Peyer's patch (tissue), 4 donors: ENCODE measurements at regions not wholly inside any gene's neighbourhood (a gene's known extent, or its start where the extent isn't known, plus 50 kb on each side); places are given as distances from the start of the nearest gene placed in this dataset.

Experiments
- DNase-seq, 3 donors: peaks; one replicate each; pipeline ENCODE4 v3.0.0-alpha.2; 2017 to 2019
- H3K27ac ChIP-seq, 4 donors: fragments of 200-600 bp; sonication (generic); one replicate each; pipeline ENCODE4 v1.5.1; 2016 to 2019
- H3K27me3 ChIP-seq, 2 donors: fragments of 200-600 bp; sonication (generic); one replicate each; pipeline ENCODE4 v1.5.1; 2019
- H3K36me3 ChIP-seq, 3 donors: fragments of 200-600 bp; sonication (generic); one replicate each; pipeline ENCODE4 v1.5.1; 2016 to 2019
- H3K4me1 ChIP-seq, 4 donors: fragments of 200-600 bp; sonication (generic); one replicate each; pipeline ENCODE4 v1.5.1; 2016 to 2019
- H3K4me3 ChIP-seq, 4 donors: fragments of 200-600 bp; sonication (generic); 1 replicate in 3 of 4; 2 replicates in 1 of 4; pipeline ENCODE4 v1.5.1; 2016 to 2019; ENCODE audit warnings: mild to moderate bottlenecking in 1 of 4
- H3K9me3 ChIP-seq, 4 donors: fragments of 200-600 bp; sonication (generic); one replicate each; pipeline ENCODE4 v1.5.1; 2016 to 2019; ENCODE audit warnings: mild to moderate bottlenecking in 1 of 4
- POLR2A ChIP-seq, 2 donors: fragments of 450-650 bp; IDR thresholded peaks; one replicate each; pipeline ENCODE4 v1.5.1; 2017; ENCODE audit warnings: antibody characterized with exemption in 2 of 2, mild to moderate bottlenecking in 2 of 2, moderate library complexity in 2 of 2
- TF ChIP-seq, protein P1 (sequence below), 6 experiments: fragments of 450-650 bp in 4 of 6; fragments of 200-600 bp in 2 of 6; sonication (generic) in 1 of 6; IDR thresholded peaks; one replicate each; pipeline ENCODE4 v1.5.1; 2017 to 2019; ENCODE audit warnings: antibody characterized with exemption in 6 of 6, mild to moderate bottlenecking in 3 of 6, moderate library complexity in 1 of 6

DNA sequence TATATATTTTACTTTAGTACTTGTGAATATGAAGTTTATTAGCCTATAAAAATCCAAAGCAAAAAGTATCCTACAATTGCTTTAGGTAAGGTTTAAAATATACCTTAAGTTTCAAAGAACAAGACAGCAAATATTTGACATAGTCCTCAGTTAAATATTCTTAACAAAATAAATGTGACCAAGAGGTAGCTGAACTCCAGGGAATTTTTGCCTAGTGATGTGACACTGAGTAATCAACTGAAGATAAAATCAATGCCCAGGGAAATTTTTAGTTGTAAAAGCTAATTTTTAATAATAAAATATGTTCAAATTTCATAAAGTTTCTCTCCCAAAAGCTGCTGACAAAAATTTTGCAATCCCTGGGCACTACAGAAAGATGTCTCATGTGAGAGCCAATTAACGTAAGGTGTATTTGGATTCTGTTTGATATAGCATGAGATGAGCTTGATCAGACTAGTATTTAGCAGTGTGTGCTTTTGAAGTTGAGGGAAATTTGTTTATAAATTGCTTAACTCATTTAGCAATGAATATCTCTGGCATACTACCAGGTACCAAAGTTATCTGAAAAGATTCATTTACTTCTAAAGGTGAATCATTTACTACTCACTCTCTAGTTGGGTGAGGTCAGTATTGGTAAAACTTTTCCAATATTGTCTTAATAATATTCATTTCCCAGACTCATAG is 80.2 kb upstream of the PALMD start:
- Histone ChIP-seq H3K4me3 (no peak overlapping the region), H3K36me3 (no peaks in the 10 kb centered on the region), H3K27ac (no peak overlapping the region)

DNA sequence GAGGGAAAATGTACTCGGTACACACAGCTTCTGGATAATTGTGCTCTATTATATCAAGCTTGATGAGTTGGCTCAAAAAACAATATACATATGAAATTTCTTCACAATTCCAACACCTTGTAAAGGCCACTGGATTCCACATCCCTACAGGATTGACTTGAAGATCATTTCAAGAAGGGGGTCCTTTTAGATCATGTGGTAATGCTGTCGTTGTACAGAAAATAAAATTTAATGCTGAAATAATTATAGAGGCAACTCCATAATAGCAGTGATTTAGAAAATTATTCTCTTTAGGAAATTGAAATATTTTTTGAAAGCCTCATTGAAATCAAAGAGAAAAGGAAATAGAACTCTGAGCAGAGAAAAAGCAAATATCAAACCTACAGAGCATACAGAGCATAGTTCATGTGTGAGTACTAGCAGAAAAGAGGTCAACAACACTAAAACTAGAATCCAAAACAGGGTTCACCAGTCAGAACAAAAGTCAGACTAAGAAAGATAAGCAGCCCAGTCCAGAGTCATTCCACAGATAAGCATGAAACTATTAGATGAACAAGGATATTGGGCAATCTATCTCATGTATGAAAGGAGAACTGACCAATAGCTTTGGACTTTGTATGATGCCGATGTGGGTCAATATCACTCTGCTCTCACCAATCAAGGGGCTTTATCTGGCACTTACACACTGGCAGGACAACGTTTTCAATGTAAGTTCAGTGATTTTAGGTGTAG is 79.5 kb upstream of the PALMD start:
- H3K36me3 ChIP-seq: no peaks in the 10 kb centered on the region
- no peaks in the 10 kb centered on the region for H3K27me3 ChIP-seq
- DNase-seq: no peak
- H3K27ac ChIP-seq: no peak overlapping the region
- no peak overlapping the region for H3K4me3 ChIP-seq
- H3K9me3 ChIP-seq: no peaks in the 10 kb centered on the region
- no peaks in the 10 kb centered on the region for H3K4me1 ChIP-seq
- TF ChIP-seq POLR2A (IDR thresholded peaks at IDR 0.05): no peak
- TF ChIP-seq, protein P1, sequence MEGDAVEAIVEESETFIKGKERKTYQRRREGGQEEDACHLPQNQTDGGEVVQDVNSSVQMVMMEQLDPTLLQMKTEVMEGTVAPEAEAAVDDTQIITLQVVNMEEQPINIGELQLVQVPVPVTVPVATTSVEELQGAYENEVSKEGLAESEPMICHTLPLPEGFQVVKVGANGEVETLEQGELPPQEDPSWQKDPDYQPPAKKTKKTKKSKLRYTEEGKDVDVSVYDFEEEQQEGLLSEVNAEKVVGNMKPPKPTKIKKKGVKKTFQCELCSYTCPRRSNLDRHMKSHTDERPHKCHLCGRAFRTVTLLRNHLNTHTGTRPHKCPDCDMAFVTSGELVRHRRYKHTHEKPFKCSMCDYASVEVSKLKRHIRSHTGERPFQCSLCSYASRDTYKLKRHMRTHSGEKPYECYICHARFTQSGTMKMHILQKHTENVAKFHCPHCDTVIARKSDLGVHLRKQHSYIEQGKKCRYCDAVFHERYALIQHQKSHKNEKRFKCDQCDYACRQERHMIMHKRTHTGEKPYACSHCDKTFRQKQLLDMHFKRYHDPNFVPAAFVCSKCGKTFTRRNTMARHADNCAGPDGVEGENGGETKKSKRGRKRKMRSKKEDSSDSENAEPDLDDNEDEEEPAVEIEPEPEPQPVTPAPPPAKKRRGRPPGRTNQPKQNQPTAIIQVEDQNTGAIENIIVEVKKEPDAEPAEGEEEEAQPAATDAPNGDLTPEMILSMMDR (IDR thresholded peaks at IDR 0.05): no peak

More for the DNA sequence above, 80.2 kb upstream of the PALMD start:
- Histone ChIP-seq H3K4me1 (no peaks in the 10 kb centered on the region), H3K9me3 (no peaks in the 10 kb centered on the region), H3K27me3 (no peaks in the 10 kb centered on the region)
- no peak for DNase-seq
- TF ChIP-seq POLR2A (IDR thresholded peaks at IDR 0.05): no peak
- TF ChIP-seq, protein P1 (IDR thresholded peaks at IDR 0.05): no peak

DNA sequence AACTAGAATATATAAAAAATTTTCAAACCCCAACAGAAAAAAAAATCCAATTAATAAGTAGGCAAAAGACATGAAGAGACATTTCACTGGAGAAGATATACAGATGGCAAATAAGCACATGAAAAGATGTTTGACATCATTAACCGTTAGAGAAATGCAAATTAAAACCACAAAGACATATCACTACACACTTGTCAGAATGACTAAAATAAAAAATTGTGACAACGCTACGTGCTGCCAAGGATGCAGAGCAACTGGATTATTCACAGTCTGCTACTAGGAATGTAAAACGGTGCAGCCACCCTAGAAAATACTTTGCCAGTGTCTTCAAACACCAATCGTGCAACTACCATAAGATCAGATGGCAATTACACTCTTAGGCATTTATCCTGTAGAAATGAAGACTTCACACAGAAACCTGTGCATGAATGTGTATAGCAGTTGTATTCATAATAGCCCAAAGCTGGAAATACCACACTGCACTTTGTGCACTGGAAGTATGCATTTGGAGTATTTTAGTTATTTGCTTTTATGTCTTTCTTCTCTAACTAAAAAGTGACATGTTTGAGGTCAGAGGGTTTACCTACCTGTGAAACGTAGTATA is 75.3 kb upstream of the PALMD start:
- Histone ChIP-seq H3K27me3 (no peaks in the 10 kb centered on the region), H3K36me3 (no peaks in the 10 kb centered on the region), H3K4me1 (no peaks in the 10 kb centered on the region), H3K9me3 (no peaks in the 10 kb centered on the region), H3K4me3 (no peak overlapping the region), H3K27ac (no peak overlapping the region)
- DNase-seq: no peak
- TF ChIP-seq, protein P1 (IDR thresholded peaks at IDR 0.05): no peak
- TF ChIP-seq POLR2A (IDR thresholded peaks at IDR 0.05): no peak

DNA sequence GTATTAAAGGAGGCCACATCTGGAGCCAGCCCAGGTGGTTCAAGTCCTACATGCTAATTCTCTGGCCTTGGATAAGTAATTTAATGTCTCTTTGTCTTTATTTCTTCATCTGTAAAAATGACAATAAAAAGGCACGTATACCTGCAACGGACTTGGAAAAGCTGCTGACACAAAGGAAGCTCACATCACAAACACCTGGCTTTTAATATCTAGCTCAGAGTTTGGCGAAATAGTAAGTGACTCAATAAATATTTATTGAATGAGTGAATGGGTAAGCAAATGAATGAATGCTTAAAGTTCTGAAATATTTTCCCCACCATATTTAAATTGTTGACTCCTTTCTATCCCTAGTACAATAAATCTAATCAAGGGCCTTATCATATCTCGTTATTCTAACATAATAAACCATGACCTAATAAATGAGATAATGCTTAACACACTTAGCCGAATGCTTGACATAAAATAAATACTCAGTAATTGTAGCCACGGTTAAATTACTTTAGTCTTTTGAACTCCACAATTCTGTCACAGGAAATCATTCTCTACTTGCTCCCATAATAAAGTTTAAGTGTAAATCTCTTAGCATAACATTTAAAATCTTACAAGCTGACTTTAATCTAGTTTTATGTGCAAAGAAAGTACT is 74.7 kb upstream of the PALMD start:
- Histone ChIP-seq H3K36me3 (no peaks in the 10 kb centered on the region), H3K4me1 (no peaks in the 10 kb centered on the region), H3K27ac (no peak overlapping the region), H3K4me3 (no peak overlapping the region), H3K27me3 (no peaks in the 10 kb centered on the region), H3K9me3 (no peaks in the 10 kb centered on the region)
- no peak for TF ChIP-seq POLR2A (IDR thresholded peaks at IDR 0.05)
- TF ChIP-seq, protein P1 (IDR thresholded peaks at IDR 0.05): no peak
- no peak for DNase-seq

DNA sequence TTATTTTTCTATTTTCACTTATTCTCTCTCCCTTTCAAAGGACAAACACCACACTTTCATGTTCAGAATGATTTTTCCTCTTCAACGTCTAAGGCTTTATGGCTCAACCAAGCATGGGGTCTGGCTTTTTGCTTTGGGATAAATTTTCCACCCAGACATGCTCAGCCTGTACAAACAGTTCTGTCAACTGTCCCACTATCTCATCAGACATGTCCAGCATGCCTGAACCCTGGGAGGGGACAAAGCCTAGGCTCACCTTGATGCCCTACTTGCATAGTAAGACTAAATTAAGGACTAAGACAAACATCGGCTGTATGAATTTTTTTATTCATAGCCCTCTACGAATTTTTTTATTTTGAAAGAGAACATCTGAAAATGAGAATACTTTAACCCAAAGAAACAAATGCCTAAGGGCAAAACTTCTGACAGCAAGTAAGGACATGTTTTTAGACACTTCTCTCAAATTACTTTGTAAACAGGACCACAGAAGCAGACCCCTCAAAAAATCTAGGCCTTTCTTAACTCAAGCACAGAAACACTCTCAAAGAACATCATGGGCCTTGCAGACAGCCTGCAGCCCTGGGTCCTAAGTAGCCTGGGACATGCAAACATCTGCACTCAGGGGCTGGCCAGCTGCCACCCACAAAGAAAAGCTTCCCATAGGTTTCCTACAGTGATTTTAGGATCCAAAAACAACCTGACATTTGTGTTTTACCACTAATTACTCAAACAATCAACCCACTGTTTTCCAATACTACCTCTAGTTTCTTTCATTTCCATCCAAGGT is 72.3 kb upstream of the PALMD start:
- TF ChIP-seq POLR2A (IDR thresholded peaks at IDR 0.05): no peak
- TF ChIP-seq, protein P1 (IDR thresholded peaks at IDR 0.05): no peak
- no peak for DNase-seq
- no peaks in the 10 kb centered on the region for H3K9me3 ChIP-seq

More for the DNA sequence above, 72.3 kb upstream of the PALMD start:
- H3K4me3 ChIP-seq: no peak overlapping the region
- no peaks in the 10 kb centered on the region for H3K36me3 ChIP-seq
- no peaks in the 10 kb centered on the region for H3K27me3 ChIP-seq
- no peaks in the 10 kb centered on the region for H3K4me1 ChIP-seq
- no peak overlapping the region for H3K27ac ChIP-seq
